Fibroblast of lung (primary cell): ENCODE measurements at regions not wholly inside any gene's neighbourhood (a gene's known extent, or its start where the extent isn't known, plus 50 kb on each side); places are given as distances from the start of the nearest gene placed in this dataset.

Source experiments
- EZH2 ChIP-seq: IDR thresholded peaks from 2 replicates; pipeline ENCODE4 v1.5.1; 2012; ENCODE audit warnings: low read length, control low read depth, mild to moderate bottlenecking; ENCODE audit errors: missing control alignments
- TF ChIP-seq, protein P1 (sequence below), 2 donors: IDR thresholded peaks in 1 of 2; conservative IDR thresholded peaks in 1 of 2; 1 replicate in 1 of 2; 2 replicates in 1 of 2; pipeline ENCODE4 v1.5.1; 2011 to 2012; ENCODE audit warnings: low read length in 2 of 2, control low read depth in 1 of 2, inconsistent platforms in 1 of 2, low read depth in 1 of 2, mild to moderate bottlenecking in 1 of 2

DNA sequence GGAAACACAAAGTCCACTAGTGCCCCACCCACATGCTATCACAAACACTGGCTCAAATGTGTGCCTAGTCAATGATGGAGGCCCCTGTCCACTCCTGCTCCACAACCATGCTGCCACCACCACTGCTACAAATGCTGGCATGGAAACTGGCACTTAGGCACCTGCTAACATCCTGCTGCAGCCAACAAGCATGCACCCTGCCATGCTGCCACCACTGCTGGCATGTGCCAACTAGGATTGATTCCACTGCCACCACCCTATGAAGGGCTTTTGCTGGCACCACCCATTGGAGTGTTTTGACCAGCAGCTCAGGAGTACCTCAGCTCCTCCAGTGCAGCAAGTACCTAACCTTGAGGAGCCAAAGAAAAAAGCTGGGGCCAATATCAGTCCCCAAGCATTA lies 236.6 kb downstream of the CCDC59 start:
- TF ChIP-seq, protein P1, sequence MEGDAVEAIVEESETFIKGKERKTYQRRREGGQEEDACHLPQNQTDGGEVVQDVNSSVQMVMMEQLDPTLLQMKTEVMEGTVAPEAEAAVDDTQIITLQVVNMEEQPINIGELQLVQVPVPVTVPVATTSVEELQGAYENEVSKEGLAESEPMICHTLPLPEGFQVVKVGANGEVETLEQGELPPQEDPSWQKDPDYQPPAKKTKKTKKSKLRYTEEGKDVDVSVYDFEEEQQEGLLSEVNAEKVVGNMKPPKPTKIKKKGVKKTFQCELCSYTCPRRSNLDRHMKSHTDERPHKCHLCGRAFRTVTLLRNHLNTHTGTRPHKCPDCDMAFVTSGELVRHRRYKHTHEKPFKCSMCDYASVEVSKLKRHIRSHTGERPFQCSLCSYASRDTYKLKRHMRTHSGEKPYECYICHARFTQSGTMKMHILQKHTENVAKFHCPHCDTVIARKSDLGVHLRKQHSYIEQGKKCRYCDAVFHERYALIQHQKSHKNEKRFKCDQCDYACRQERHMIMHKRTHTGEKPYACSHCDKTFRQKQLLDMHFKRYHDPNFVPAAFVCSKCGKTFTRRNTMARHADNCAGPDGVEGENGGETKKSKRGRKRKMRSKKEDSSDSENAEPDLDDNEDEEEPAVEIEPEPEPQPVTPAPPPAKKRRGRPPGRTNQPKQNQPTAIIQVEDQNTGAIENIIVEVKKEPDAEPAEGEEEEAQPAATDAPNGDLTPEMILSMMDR (conservative IDR thresholded peaks at IDR 0.05 in 1 of 2, IDR thresholded peaks at IDR 0.05 in 1 of 2; ENCODE audit: low read depth in 1 of 2, low read length in 2 of 2): no peak
- no peak for TF ChIP-seq EZH2
